ENCODE measurements at regions not wholly inside any gene's neighbourhood (a gene's known extent, or its start where the extent isn't known, plus 50 kb on each side); places are given as distances from the start of the nearest gene placed in this dataset.
"Not testable (repeated sequence)": the region's sequence is repeated elsewhere in the genome, so short reads cannot be mapped to it uniquely, and the experiment has no call there.

- no peak overlapping the region for H3K4me3 ChIP-seq (ENCODE audit: low read depth, low read length)
- no peak for TF ChIP-seq CTCF (IDR thresholded peaks at IDR 0.05; ENCODE audit: insufficient read depth, low read length)
- no peak for DNase-seq (ENCODE audit: low read depth)
These were observed 809.3 kb upstream of the CDH6 start for GRCh38 chr5:30384171-30384570.

DNA sequence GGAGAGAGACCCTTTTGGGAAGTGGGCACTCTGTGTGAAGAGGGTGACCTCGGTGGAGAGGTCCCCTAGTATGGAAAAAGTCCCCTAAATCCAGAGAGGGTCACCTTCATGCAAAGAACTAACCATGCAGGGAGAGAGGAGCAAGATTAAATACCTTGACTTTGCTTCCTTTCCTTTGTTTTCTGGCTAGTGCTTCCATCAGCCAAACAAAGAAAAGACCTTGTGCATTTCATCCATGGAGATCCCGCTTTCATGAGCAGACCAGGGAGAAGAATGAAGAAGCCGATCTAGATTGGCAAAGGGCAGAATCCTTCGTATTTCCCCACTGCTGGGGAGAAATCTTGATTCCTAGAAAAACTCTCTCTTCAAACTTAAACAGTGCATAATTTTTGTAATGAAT, 813.3 kb upstream of the CDH6 start:
- no peak for TF ChIP-seq CTCF (IDR thresholded peaks at IDR 0.05; ENCODE audit: insufficient read depth, low read length)
- DNase-seq (ENCODE audit: low read depth): no peak
- H3K4me3 ChIP-seq (ENCODE audit: low read depth, low read length): no peak overlapping the region

GRCh38 chr5:30376848-30377247, 816.6 kb upstream of the CDH6 start:
- DNase-seq (ENCODE audit: low read depth): no peak
- no peak for TF ChIP-seq CTCF (IDR thresholded peaks at IDR 0.05; ENCODE audit: insufficient read depth, low read length)

GRCh38 chr5:30368064-30368463, 825.4 kb upstream of the CDH6 start:
- no peak for TF ChIP-seq CTCF (IDR thresholded peaks at IDR 0.05; ENCODE audit: insufficient read depth, low read length)
- DNase-seq (ENCODE audit: low read depth): no peak
- H3K4me3 ChIP-seq (ENCODE audit: low read depth, low read length): no peak overlapping the region

More at GRCh38 chr5:30376848-30377247, 816.6 kb upstream of the CDH6 start:
- no peak overlapping the region for H3K4me3 ChIP-seq (ENCODE audit: low read depth, low read length)

- H3K4me3 ChIP-seq (ENCODE audit: low read depth, low read length): not testable (repeated sequence)
These were observed 828.5 kb upstream of the CDH6 start for GRCh38 chr5:30365031-30365430.

DNA sequence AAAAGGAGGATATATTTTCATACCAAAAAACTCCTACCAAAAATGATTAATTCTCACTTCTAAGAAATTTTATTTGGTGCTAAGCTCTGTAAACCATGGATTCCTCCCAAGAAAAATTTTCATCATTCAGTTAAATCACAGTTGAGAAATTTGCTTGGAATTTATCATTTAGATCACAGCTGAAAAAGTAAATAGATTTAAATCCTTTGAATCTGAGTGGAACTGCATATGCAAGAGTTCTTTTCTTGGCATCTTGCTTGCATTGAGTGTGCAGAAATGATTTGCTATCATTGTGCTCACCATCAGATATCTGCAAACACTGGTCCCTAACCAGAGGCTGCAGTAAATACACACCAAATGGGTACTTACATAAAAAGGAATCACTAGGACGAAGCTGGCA, 836.1 kb upstream of the CDH6 start:
- no peak overlapping the region for H3K4me3 ChIP-seq (ENCODE audit: low read depth, low read length)
- TF ChIP-seq CTCF (IDR thresholded peaks at IDR 0.05; ENCODE audit: insufficient read depth, low read length): no peak

More at GRCh38 chr5:30365031-30365430, 828.5 kb upstream of the CDH6 start:
- not testable (repeated sequence) for DNase-seq (ENCODE audit: low read depth)

DNA sequence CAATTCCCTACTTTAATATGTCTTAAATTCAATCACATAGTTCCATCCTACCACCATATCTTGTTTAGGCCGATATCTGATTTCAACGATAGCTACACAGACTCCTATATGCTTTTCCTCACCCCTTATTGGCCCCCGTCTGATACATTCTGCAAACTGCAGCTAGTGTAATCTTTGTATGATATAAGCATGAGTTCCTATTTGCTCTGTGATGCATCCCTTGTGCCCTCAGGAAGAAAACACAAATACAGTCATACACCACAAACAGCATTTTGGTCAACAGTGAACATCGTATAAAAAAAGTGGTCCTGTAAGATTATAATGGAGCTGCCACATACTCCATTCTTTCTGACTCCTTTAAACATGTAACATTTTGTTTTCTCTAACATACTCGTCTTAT, 837.8 kb upstream of the CDH6 start:
- no peak for DNase-seq (ENCODE audit: low read depth)
- no peak overlapping the region for H3K4me3 ChIP-seq (ENCODE audit: low read depth, low read length)
- TF ChIP-seq CTCF (IDR thresholded peaks at IDR 0.05; ENCODE audit: insufficient read depth, low read length): no peak

More for the DNA sequence above, 836.1 kb upstream of the CDH6 start:
- no peak for DNase-seq (ENCODE audit: low read depth)
